Hepatocyte (in vitro differentiated cells): ENCODE measurements at regions not wholly inside any gene's neighbourhood (a gene's known extent, or its start where the extent isn't known, plus 50 kb on each side); places are given as distances from the start of the nearest gene placed in this dataset.

ENCODE experiments used
- DNase-seq: peaks from one replicate; pipeline ENCODE4 v3.0.0-alpha.2; 2016; ENCODE audit warnings: low spot score
- H2AFZ ChIP-seq: fragments of 200-600 bp; sonication (generic); 2 replicates; pipeline ENCODE4 v1.6.0; 2016; ENCODE audit warnings: antibody characterized with exemption, mild to moderate bottlenecking
- H3K27ac ChIP-seq: fragments of 200-600 bp; sonication (generic); 2 replicates; pipeline ENCODE4 v1.5.1; 2016; ENCODE audit warnings: mild to moderate bottlenecking
- H3K27me3 ChIP-seq: fragments of 200-600 bp; sonication (generic); 2 replicates; pipeline ENCODE4 v1.6.1; 2016
- H3K36me3 ChIP-seq: fragments of 200-600 bp; sonication (generic); replicated peaks from 2 replicates; pipeline ENCODE4 v1.5.1; 2016; ENCODE audit warnings: low read depth; ENCODE audit not compliant: insufficient read depth
- H3K4me1 ChIP-seq: fragments of 200-600 bp; sonication (generic); 2 replicates; pipeline ENCODE4 v1.5.1; 2016; ENCODE audit warnings: mild to moderate bottlenecking, moderate library complexity; ENCODE audit not compliant: insufficient read depth
- H3K4me2 ChIP-seq: fragments of 200-600 bp; sonication (generic); 2 replicates; pipeline ENCODE4 v1.6.0; 2016
- H3K4me3 ChIP-seq: fragments of 200-600 bp; sonication (generic); 2 replicates; pipeline ENCODE4 v1.5.1; 2016; ENCODE audit warnings: mild to moderate bottlenecking
- H3K79me2 ChIP-seq: fragments of 200-600 bp; sonication (generic); 2 replicates; pipeline ENCODE4 v1.6.0; 2017; ENCODE audit warnings: mild to moderate bottlenecking
- H3K9me2 ChIP-seq: fragments of 200-600 bp; sonication (generic); replicated peaks from 2 replicates; pipeline ENCODE4 v1.6.0; 2017; ENCODE audit warnings: mild to moderate bottlenecking; ENCODE audit not compliant: insufficient read depth
- H3K9me3 ChIP-seq: fragments of 200-600 bp; sonication (generic); 2 replicates; pipeline ENCODE4 v1.5.1; 2016; ENCODE audit warnings: low read depth, mild to moderate bottlenecking
- H4K20me1 ChIP-seq: fragments of 200-600 bp; sonication (generic); 2 replicates; pipeline ENCODE4 v1.6.0; 2016; ENCODE audit warnings: mild to moderate bottlenecking; ENCODE audit not compliant: insufficient read depth, poor library complexity, severe bottlenecking
- EZH2 ChIP-seq: fragments of 200-600 bp; sonication (generic); IDR thresholded peaks from 2 replicates; pipeline ENCODE4 v1.6.1; 2016; ENCODE audit warnings: antibody characterized with exemption, mild to moderate bottlenecking, borderline replicate concordance
- EZH2phosphoT487 ChIP-seq: fragments of 200-600 bp; sonication (generic); IDR thresholded peaks from one replicate; pipeline ENCODE4 v1.6.1; 2018; ENCODE audit warnings: antibody characterized with exemption, mild to moderate bottlenecking, low read depth, moderate library complexity; ENCODE audit not compliant: unreplicated experiment, severe bottlenecking
- WGBS: methylation state at CpG from one replicate; pipeline ENCODE4 v1.1.6; 2016; ENCODE audit warnings: low lambda C conversion rate; ENCODE audit errors: missing lambda C conversion rate; 5-methylcytosine and 5-hydroxymethylcytosine counted together
- TF ChIP-seq, protein P1 (sequence below): fragments of 200-600 bp; sonication (generic); IDR thresholded peaks from 2 replicates; pipeline ENCODE4 v1.5.1; 2016; ENCODE audit warnings: antibody characterized with exemption, mild to moderate bottlenecking; ENCODE audit not compliant: poor library complexity

DNA sequence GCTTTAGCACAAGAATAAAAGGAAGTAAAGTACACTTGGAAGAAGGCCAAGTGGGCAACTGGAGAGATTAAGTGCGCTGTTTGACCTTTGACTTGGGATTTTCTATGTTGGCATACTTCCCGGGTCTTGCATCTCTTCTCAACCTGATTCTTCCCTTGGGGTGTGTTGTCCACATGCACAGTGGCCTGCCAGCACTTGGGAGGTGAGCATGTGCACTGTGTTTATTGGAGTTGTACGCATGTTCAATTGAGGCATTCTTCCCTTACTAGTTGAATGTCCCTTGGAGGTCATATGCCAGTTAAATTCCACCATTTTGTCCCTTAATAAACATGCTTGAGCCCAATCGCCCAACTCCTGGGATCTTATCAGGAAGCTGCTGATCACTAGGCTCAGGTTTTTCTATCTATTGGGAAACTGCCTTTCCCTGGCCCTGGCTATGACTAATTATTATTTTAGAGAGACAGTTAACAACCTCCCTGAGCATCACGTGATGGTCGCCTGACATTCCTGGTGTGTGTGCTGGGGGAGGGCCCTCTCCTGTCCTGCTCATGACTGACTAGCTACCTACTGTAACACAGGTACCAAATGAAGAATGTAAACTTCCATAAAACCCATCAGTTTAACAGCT is 62.5 kb upstream of the RAPGEF4 start:
- no peaks in the 10 kb centered on the region for H3K9me2 ChIP-seq
- H3K4me2 ChIP-seq = no peak overlapping the region
- no peak overlapping the region for H2AFZ ChIP-seq
- H3K79me2 ChIP-seq = no peaks in the 10 kb centered on the region
- no peaks in the 10 kb centered on the region for H3K36me3 ChIP-seq
- peaks cover 13% of the 10 kb centered on the region for H3K4me1 ChIP-seq
- TF ChIP-seq EZH2phosphoT487 (no peak), EZH2 (no peak)
- TF ChIP-seq, protein P1, sequence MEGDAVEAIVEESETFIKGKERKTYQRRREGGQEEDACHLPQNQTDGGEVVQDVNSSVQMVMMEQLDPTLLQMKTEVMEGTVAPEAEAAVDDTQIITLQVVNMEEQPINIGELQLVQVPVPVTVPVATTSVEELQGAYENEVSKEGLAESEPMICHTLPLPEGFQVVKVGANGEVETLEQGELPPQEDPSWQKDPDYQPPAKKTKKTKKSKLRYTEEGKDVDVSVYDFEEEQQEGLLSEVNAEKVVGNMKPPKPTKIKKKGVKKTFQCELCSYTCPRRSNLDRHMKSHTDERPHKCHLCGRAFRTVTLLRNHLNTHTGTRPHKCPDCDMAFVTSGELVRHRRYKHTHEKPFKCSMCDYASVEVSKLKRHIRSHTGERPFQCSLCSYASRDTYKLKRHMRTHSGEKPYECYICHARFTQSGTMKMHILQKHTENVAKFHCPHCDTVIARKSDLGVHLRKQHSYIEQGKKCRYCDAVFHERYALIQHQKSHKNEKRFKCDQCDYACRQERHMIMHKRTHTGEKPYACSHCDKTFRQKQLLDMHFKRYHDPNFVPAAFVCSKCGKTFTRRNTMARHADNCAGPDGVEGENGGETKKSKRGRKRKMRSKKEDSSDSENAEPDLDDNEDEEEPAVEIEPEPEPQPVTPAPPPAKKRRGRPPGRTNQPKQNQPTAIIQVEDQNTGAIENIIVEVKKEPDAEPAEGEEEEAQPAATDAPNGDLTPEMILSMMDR = no peak
- H4K20me1 ChIP-seq = no peaks in the 10 kb centered on the region
- H3K4me3 ChIP-seq = no peak overlapping the region
- H3K27ac ChIP-seq = peak overlapping the region; percentile 58
- H3K27me3 ChIP-seq = no peaks in the 10 kb centered on the region
- peak; percentile 59 for DNase-seq
- 66% methylated on average over 6 of the region's 6 CpGs for WGBS
- H3K9me3 ChIP-seq = no peaks in the 10 kb centered on the region

DNA sequence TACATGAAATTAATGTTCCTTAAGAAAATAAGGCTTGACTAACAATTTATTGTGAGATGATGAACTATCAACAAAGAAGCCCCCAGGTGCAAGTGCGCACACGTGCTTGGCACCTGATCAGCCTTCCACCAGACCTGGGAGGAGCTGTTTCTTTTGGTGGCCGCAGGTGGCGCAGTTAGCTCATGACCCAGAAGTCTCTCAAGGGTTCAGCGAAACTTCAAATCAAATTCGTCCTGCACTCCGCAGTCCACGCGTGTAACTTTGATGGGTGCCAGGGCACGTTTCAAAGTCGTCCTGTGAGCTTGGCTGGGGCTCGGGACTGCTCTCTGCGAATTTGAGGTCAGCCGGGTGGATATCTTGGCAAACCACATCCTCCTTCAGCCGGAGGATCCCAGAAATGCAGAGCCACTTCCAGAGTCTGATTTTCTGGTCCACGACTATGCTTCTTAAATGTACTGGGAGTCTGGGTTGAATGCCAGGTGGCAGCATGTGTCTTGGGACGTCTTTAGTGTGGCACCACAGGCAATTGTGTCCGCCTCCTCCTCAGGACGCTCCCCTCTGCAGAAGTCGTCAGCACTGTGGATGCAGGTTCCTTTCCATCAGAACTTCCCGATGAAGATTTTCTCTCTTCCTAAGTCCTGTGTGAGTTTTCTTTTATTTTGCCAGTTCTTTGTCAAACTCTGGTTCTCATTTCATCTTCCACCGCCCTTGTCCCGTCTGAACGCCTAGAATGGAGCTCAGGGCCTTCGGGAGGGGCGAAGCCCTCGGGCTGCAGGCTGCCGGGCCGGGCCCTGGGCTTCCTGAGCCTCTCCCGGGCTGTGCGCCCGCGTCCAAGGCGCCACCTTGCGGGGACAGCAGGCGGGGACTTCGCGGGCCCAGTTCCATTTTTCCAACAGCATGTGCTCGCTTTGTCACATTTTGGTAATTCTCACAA is 61.3 kb upstream of the RAPGEF4 start:
- 57% methylated on average over 39 of the region's 39 CpGs for WGBS
- H3K36me3 ChIP-seq = no peaks in the 10 kb centered on the region
- H4K20me1 ChIP-seq = no peaks in the 10 kb centered on the region
- H3K79me2 ChIP-seq = no peaks in the 10 kb centered on the region
- no peaks in the 10 kb centered on the region for H3K9me3 ChIP-seq
- H2AFZ ChIP-seq = no peak overlapping the region
- H3K4me3 ChIP-seq = no peak overlapping the region
- H3K4me1 ChIP-seq = peaks cover 13% of the 10 kb centered on the region
- H3K9me2 ChIP-seq = no peaks in the 10 kb centered on the region
- TF ChIP-seq, protein P1 = peak; percentile 67
- no peak for TF ChIP-seq EZH2
- no peaks in the 10 kb centered on the region for H3K27me3 ChIP-seq
- DNase-seq = peak; percentile 64
- peak overlapping the region; percentile 58 for H3K27ac ChIP-seq
- no peak overlapping the region for H3K4me2 ChIP-seq

DNA sequence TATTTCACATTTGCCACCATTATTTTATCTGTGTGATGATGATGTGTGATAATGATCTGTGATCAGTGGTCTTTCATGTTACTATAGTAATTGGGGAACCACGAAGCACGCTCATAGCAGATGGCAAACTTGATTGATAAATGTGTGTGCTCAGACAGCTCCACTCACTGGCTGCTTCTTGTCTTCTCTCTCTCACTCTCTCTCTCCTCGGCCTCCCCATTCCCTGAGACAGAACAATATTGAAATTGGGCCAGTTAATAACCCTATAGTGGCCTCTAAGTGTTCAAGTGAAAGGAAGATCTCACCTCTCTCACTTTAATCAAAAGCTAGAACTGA is 60.7 kb upstream of the RAPGEF4 start:
- no peaks in the 10 kb centered on the region for H3K9me3 ChIP-seq
- TF ChIP-seq EZH2 (no peak), EZH2phosphoT487 (no peak)
- TF ChIP-seq, protein P1 = no peak
- H3K79me2 ChIP-seq = no peaks in the 10 kb centered on the region
- H3K4me3 ChIP-seq = no peak overlapping the region
- no peaks in the 10 kb centered on the region for H4K20me1 ChIP-seq
- no peak overlapping the region for H3K27ac ChIP-seq
- peaks cover 13% of the 10 kb centered on the region for H3K4me1 ChIP-seq
- no peaks in the 10 kb centered on the region for H3K27me3 ChIP-seq
- WGBS = 55% methylated on average over 3 of the region's 3 CpGs
- H3K36me3 ChIP-seq = no peaks in the 10 kb centered on the region
- no peak overlapping the region for H2AFZ ChIP-seq
- H3K4me2 ChIP-seq = no peak overlapping the region
- DNase-seq = no peak
- H3K9me2 ChIP-seq = no peaks in the 10 kb centered on the region
